ENCODE measurements at regions not wholly inside any gene's neighbourhood (a gene's known extent, or its start where the extent isn't known, plus 50 kb on each side); places are given as distances from the start of the nearest gene placed in this dataset.

DNA sequence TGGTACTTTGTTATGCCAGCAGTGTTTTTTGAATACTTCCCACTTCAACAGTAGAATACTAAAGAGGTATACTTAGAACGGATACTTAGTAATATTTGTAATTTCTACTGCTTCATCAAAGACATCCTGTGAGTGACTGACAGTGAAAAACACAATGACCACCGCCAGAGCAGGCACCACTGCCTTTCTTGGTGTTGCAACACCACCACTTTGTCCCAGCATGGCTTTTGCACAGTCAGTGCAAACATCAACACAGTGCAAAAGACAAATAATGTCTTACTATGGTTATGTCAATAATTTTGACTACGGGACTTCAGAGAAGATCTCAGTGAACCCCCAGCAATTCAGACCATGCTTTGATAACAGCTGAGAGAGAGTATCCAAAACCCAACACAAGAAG is 220.5 kb downstream of the RBM26 start (continued):
- TF ChIP-seq, protein P1, sequence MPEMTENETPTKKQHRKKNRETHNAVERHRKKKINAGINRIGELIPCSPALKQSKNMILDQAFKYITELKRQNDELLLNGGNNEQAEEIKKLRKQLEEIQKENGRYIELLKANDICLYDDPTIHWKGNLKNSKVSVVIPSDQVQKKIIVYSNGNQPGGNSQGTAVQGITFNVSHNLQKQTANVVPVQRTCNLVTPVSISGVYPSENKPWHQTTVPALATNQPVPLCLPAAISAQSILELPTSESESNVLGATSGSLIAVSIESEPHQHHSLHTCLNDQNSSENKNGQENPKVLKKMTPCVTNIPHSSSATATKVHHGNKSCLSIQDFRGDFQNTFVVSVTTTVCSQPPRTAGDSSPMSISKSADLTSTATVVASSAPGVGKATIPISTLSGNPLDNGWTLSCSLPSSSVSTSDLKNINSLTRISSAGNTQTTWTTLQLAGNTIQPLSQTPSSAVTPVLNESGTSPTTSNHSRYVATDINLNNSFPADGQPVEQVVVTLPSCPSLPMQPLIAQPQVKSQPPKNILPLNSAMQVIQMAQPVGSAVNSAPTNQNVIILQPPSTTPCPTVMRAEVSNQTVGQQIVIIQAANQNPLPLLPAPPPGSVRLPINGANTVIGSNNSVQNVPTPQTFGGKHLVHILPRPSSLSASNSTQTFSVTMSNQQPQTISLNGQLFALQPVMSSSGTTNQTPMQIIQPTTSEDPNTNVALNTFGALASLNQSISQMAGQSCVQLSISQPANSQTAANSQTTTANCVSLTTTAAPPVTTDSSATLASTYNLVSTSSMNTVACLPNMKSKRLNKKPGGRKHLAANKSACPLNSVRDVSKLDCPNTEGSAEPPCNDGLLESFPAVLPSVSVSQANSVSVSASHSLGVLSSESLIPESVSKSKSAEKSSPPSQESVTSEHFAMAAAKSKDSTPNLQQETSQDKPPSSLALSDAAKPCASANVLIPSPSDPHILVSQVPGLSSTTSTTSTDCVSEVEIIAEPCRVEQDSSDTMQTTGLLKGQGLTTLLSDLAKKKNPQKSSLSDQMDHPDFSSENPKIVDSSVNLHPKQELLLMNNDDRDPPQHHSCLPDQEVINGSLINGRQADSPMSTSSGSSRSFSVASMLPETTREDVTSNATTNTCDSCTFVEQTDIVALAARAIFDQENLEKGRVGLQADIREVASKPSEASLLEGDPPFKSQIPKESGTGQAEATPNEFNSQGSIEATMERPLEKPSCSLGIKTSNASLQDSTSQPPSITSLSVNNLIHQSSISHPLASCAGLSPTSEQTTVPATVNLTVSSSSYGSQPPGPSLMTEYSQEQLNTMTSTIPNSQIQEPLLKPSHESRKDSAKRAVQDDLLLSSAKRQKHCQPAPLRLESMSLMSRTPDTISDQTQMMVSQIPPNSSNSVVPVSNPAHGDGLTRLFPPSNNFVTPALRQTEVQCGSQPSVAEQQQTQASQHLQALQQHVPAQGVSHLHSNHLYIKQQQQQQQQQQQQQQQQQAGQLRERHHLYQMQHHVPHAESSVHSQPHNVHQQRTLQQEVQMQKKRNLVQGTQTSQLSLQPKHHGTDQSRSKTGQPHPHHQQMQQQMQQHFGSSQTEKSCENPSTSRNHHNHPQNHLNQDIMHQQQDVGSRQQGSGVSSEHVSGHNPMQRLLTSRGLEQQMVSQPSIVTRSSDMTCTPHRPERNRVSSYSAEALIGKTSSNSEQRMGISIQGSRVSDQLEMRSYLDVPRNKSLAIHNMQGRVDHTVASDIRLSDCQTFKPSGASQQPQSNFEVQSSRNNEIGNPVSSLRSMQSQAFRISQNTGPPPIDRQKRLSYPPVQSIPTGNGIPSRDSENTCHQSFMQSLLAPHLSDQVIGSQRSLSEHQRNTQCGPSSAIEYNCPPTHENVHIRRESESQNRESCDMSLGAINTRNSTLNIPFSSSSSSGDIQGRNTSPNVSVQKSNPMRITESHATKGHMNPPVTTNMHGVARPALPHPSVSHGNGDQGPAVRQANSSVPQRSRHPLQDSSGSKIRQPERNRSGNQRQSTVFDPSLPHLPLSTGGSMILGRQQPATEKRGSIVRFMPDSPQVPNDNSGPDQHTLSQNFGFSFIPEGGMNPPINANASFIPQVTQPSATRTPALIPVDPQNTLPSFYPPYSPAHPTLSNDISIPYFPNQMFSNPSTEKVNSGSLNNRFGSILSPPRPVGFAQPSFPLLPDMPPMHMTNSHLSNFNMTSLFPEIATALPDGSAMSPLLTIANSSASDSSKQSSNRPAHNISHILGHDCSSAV (CRISPR knock-in tag; IDR thresholded peaks at IDR 0.05; ENCODE audit: borderline replicate concordance), result no peak
- TF ChIP-seq GTF3A (CRISPR knock-in tag; conservative IDR thresholded peaks at IDR 0.05) (no peak), ZNF83 (CRISPR knock-in tag; IDR thresholded peaks at IDR 0.05; ENCODE audit: borderline replicate concordance) (no peak), KLF13 (CRISPR knock-in tag; IDR thresholded peaks at IDR 0.05) (no peak), ZSCAN22 (CRISPR knock-in tag; IDR thresholded peaks at IDR 0.05) (no peak), ZNF614 (CRISPR knock-in tag; IDR thresholded peaks at IDR 0.05; ENCODE audit: borderline replicate concordance) (peak; percentile 76; the same call in 1 of the 2 replicates), FOSL1 (CRISPR knock-in tag; IDR thresholded peaks at IDR 0.05; ENCODE audit: borderline replicate concordance) (no peak), CBFB (CRISPR knock-in tag; IDR thresholded peaks at IDR 0.05) (no peak), HCFC1 (IDR thresholded peaks at IDR 0.05; ENCODE audit: low read depth, low read length) (no peak), KDM1A (CRISPR knock-in tag; IDR thresholded peaks at IDR 0.05) (no peak), PHF8 (CRISPR knock-in tag; IDR thresholded peaks at IDR 0.05) (no peak), ZNF34 (CRISPR knock-in tag; IDR thresholded peaks at IDR 0.05; ENCODE audit: borderline replicate concordance) (no peak), ATAD3A (CRISPR knock-in tag; IDR thresholded peaks at IDR 0.05) (no peak), ZNF598 (CRISPR knock-in tag; IDR thresholded peaks at IDR 0.05; ENCODE audit: borderline replicate concordance) (no peak), ZNF260 (CRISPR knock-in tag; IDR thresholded peaks at IDR 0.05; ENCODE audit: borderline replicate concordance, low read depth) (no peak), KDM3A (CRISPR knock-in tag; IDR thresholded peaks at IDR 0.05; ENCODE audit: low read depth) (no peak)
- TF ChIP-seq, protein P2, sequence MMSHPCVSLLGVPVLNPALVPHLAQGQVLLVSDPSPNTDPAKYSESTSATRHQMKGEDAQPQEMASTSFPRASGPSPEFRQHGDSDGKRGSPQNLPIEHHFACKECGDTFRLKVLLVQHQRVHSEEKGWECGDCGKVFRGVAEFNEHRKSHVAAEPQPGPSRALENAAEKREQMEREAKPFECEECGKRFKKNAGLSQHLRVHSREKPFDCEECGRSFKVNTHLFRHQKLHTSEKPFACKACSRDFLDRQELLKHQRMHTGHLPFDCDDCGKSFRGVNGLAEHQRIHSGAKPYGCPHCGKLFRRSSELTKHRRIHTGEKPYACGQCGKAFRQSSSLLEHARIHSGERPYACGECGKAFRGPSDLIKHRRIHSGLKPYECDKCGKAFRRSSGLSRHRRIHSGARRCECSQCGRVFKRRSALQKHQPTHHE (CRISPR knock-in tag; IDR thresholded peaks at IDR 0.05; ENCODE audit: borderline replicate concordance), result no peak
- TF ChIP-seq, protein P3, sequence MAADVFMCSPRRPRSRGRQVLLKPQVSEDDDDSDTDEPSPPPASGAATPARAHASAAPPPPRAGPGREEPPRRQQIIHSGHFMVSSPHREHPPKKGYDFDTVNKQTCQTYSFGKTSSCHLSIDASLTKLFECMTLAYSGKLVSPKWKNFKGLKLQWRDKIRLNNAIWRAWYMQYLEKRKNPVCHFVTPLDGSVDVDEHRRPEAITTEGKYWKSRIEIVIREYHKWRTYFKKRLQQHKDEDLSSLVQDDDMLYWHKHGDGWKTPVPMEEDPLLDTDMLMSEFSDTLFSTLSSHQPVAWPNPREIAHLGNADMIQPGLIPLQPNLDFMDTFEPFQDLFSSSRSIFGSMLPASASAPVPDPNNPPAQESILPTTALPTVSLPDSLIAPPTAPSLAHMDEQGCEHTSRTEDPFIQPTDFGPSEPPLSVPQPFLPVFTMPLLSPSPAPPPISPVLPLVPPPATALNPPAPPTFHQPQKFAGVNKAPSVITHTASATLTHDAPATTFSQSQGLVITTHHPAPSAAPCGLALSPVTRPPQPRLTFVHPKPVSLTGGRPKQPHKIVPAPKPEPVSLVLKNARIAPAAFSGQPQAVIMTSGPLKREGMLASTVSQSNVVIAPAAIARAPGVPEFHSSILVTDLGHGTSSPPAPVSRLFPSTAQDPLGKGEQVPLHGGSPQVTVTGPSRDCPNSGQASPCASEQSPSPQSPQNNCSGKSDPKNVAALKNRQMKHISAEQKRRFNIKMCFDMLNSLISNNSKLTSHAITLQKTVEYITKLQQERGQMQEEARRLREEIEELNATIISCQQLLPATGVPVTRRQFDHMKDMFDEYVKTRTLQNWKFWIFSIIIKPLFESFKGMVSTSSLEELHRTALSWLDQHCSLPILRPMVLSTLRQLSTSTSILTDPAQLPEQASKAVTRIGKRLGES (CRISPR knock-in tag; IDR thresholded peaks at IDR 0.05; ENCODE audit: borderline replicate concordance), result no peak
- TF ChIP-seq, protein P4, sequence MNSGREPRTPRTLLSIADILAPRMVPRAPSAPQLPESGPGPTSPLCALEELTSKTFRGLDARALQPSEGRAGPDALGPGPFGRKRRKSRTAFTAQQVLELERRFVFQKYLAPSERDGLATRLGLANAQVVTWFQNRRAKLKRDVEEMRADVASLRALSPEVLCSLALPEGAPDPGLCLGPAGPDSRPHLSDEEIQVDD (CRISPR knock-in tag; IDR thresholded peaks at IDR 0.05; ENCODE audit: borderline replicate concordance), result no peak
